Glomerular visceral epithelial cell (primary cell): ENCODE measurements at regions not wholly inside any gene's neighbourhood (a gene's known extent, or its start where the extent isn't known, plus 50 kb on each side); places are given as distances from the start of the nearest gene placed in this dataset.

Experiments used
- DNase-seq: peaks from one replicate; pipeline ENCODE4 v3.0.0-alpha.2; 2016; ENCODE audit errors: extremely low spot score

DNA sequence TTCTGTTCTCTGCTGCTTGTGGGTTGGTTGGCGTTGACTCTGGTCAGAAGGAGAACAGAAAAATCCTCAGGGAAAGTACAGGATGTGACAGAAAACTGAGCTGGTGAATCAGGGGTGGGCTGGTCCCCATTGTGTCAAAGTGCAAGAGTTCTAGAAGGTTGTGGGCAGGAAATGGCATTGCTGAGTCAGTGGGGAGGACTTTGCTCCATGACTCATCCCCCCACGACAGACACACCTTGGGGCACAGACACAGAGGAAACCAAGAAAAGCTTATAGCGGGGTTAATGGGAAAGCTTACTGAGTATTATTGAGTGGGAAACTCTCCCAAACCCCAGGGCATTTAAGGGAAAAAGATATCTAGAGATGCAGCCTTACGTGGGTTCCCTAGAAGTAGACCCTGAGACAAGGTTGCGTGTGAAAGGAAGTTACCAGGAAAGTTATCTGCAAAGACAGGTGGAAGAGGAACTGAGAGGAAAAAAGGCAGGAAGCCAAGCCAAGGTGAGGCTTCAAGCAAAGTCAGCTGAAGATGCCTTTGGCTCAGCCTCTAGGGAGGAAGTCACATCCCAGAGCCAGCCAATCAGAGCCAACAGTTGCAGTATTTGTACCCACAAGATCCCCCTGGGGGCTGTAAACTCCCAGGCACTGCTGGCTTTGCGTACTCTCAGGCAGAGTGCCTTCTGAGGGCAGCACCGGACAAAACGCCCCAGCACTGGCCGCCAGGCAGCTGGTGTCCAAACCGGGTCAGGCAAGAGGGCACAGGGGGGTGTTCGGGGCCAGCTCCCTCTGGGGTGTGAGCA, 86.4 kb downstream of the FOXL1 start:
- DNase-seq = peak; percentile 96

- DNase-seq = peak; percentile 89
These were observed 86.9 kb downstream of the FOXL1 start for GRCh38 chr16:86665319-86665675.

GRCh38 chr16:86665929-86666328, 87.6 kb downstream of the FOXL1 start:
- no peak for DNase-seq

DNA sequence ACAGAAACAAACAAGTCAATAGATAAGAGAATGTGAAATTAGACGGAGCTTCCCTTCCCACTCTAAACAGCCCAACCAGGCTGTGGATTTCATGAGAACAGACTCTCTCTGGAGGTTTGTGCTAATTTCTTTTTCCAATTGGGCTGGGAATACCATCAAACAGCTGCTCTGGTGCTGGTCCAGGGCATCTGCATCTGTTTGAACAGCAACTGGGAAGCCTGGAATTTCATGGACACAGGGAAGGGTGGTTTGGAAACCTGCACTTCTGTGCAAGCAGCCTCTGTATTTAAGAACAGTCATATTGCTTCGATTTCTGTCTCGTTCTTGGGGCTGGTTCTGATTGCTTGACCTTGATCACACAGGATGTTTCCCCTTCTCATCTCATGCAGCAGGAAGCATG, 88.7 kb downstream of the FOXL1 start:
- DNase-seq = no peak

GRCh38 chr16:86668136-86668910, 90.0 kb downstream of the FOXL1 start:
- DNase-seq = peak; percentile 37

DNA sequence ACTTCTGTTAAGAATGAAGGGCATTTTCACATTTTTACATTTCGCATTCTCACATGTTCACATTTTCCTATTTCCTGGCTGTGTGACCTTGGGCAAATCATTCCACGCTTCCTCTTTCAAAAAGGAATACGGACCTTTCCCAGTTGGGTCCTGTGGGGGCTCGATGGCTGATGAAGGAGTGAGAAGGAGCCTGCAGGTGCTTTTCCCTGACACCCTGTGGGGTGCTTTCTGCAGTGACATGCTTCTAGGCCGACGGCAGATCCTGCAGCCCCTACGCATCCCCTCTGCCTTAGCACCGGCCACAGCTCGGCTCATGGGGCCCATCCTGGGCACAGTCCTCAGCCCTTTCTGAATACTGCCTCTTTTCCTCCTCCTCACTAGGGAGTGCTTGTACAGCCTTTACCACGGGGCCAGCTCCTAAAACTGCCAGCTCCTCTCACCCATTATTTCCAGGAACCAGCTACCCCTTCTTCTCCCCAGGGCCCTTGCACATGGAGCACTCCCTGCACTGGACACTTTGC, 91.0 kb downstream of the FOXL1 start:
- no peak for DNase-seq

DNA sequence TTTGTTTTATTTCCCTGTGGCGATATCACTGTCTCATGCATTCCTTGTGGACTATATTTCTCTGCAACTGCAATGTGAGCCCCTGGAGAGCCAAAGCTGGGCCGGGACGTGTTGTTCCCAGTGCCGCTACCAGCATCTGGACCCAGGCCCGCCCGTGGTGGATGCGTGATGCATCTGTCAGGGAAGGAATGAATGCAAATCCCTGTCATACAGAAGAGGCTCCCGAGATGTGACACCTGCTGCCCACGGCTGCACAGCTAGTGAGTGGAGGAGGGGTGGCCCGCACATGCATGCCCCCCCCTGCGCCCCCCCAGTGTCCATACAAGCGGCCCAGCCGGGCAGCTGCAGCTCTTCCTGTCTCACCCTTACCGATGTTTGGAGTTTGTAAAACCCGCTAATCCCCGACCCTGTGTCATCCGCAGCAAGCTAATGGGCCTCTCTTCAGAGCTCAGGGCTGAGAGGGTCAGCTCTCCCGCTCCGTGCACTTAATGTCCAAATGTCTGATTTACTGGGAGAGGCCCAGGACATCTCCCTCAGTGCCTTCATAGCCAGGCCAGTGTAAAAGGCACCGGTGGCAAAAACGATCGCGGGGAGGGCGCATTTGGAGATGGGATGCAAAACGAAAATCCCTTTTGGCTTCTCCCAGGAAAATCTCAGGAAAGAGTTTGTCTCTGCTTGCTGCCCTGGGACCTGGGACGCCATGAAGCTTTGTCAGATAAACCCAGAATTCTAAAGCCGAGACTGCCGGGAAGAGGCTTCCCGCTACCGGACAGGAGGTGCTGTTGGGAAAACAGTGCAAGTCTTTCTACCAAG, 91.8 kb downstream of the FOXL1 start:
- no peak for DNase-seq

DNA sequence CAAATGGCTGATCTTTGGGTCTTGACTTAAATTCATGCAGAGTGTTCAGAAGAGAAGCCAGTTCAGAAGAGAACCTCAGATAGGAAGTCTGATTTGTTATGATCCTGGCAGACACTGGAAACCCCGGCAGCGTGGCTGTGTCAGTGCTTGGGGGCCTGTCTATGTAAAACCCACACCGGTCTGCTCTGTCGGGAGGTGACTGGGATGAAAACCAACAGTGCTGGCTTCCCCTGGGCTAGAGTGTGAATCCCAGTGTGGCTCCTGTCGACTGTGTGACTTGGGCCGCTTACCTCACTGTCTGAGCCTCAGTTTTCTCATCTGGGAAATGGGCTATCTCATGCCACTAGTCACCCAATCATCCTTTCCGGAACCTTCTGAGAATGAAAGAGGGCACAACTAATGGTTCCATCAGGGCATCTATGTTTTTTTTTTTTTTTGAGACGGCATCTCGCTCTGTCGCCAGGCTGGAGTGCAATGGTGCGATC, 92.4 kb downstream of the FOXL1 start:
- no peak for DNase-seq

DNA sequence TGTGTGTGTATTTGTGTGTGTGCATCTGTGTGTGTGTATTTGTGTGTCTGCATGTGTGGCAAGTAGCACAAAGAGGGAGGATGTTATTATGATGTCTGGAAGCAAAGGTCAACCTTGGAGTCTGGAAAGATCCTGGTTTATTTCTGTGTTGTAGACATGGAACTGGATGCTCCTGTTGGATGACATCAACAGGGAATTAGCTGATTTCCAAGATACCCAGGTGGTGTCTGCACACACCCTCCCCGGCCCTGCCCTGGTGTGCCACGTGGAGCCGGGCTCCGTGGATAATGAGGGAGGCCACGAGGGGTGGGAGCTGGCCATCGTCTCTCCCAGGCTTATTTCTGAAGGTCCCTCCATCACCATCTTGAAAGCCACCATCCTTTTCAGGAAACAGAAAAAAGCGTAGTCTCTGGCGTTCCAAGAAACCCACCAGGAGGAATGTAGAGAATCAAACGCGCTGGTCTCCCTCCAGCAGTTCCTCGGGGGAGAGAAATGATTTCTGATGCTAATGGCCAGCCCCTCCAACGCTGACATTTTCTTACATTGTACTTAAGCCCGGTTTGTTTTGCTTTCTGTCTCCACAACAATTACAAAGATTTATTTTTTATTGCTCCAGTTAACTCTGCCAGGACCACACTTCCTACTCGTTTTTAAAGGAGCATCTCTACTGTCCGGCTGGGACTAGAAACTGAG, 93.3 kb downstream of the FOXL1 start:
- no peak for DNase-seq

- DNase-seq = no peak
These were observed 94.0 kb downstream of the FOXL1 start for GRCh38 chr16:86672179-86672863.

DNA sequence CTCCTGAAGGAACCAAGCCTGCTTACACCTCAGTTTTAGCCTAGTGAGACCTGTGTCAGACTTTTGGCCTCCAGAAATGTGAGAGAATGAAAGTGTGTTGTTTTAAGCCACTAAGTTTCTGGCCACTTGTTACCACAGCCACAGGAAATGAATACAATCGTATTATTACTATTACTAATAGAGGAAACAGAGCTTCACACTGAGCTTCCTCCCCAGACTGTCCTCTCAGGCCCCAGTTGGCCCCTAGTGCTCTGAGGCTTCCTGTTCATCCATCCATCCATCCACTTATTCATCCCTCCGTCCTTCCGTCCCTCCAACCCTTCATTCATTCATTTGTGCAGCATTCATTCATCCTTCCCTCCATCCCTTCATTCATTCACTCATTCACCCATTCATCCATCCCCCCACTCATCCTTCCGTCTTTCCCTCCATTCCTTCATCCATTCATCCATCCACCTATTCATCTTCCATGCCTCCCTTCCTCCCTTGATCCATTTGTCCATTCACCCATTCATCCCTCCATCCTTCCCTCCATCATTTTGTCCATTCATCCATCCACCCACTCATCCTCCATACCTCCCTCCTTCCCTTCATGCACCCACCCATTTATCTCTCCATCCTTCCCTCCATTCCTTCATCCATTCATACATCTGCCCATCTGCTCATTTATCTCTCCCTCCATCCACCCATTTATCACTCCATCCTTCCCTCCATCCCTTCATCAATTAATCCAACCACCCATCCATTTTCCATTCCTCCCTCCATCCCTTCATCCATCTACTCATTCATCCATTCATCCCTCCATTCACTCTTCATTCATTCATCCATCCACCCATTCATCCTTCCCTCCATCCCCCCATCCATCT, 95.0 kb downstream of the FOXL1 start:
- no peak for DNase-seq

DNA sequence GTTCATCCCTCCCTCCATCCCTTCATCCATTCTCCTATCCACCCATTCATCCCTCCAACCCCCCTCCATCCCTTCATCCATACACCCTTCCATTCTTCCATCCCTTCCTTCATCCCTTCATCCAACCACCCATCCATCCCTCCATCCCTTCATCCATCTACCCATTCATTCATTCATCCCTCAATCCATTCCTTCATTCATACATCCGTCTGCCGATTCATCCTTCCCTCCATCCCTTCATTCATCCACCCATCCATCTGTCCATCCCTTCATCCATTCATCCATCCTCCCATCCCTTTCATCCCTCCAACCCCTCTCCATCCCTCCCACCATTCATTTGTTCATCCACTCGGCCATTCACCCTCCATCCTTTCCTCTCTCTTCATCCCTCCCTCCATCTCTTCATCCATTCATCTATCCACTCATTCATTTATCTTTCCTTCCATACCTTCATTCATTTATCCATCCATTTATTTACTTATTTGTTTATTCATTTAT, 95.7 kb downstream of the FOXL1 start:
- DNase-seq = no peak

- peak; percentile 39 for DNase-seq
These were observed 97.9 kb downstream of the FOXL1 start for GRCh38 chr16:86676254-86676670.

- no peak for DNase-seq
These were observed 101.1 kb downstream of the FOXL1 start for GRCh38 chr16:86679490-86679889.

GRCh38 chr16:86680162-86680561, 101.8 kb downstream of the FOXL1 start:
- DNase-seq = peak; percentile 22

- DNase-seq = no peak
These were observed 102.3 kb downstream of the FOXL1 start for GRCh38 chr16:86680661-86681030.

- DNase-seq = no peak
These were observed 102.8 kb downstream of the FOXL1 start for GRCh38 chr16:86681031-86681756.

GRCh38 chr16:86681757-86682106, 103.4 kb downstream of the FOXL1 start:
- no peak for DNase-seq
